ENCODE measurements at regions not wholly inside any gene's neighbourhood (a gene's known extent, or its start where the extent isn't known, plus 50 kb on each side); places are given as distances from the start of the nearest gene placed in this dataset.
"Not testable (repeated sequence)": the region's sequence is repeated elsewhere in the genome, so short reads cannot be mapped to it uniquely, and the experiment has no call there.

GRCh38 chr7:45268013-45268412 lies 110.4 kb downstream of the RAMP3 start:
- DNase-seq: no peak

GRCh38 chr7:45269192-45269591 lies 111.6 kb downstream of the RAMP3 start:
- DNase-seq: no peak

GRCh38 chr7:45278763-45279398 lies 121.3 kb downstream of the RAMP3 start:
- DNase-seq: no peak

GRCh38 chr7:45289611-45290010 lies 132.0 kb downstream of the RAMP3 start:
- not testable (repeated sequence) for DNase-seq

GRCh38 chr7:45290880-45291279 lies 133.3 kb downstream of the RAMP3 start:
- no peak for DNase-seq

GRCh38 chr7:45292481-45292880 lies 134.9 kb downstream of the RAMP3 start:
- DNase-seq: peak; percentile 89

GRCh38 chr7:45293295-45293942 lies 135.8 kb downstream of the RAMP3 start:
- DNase-seq: no peak

- DNase-seq: no peak
These were observed 137.0 kb downstream of the RAMP3 start for GRCh38 chr7:45294559-45294958.

GRCh38 chr7:45295222-45295621 lies 137.6 kb downstream of the RAMP3 start:
- DNase-seq: no peak

GRCh38 chr7:45296748-45297147 lies 139.2 kb downstream of the RAMP3 start:
- DNase-seq: no peak

GRCh38 chr7:45306752-45307305 lies 149.2 kb downstream of the RAMP3 start:
- no peak for DNase-seq

GRCh38 chr7:45311597-45311996 lies 154.0 kb downstream of the RAMP3 start:
- no peak for DNase-seq

- DNase-seq: not testable (repeated sequence)
These were observed 157.9 kb downstream of the RAMP3 start for GRCh38 chr7:45315512-45315911.

- DNase-seq: no peak
These were observed 167.2 kb downstream of the RAMP3 start for GRCh38 chr7:45324683-45325237.

- no peak for DNase-seq
These were observed 167.8 kb downstream of the RAMP3 start for GRCh38 chr7:45325378-45325777.

- no peak for DNase-seq
These were observed 170.9 kb downstream of the RAMP3 start for GRCh38 chr7:45328403-45328981.

GRCh38 chr7:45331563-45331962 lies 174.0 kb downstream of the RAMP3 start:
- DNase-seq: no peak

GRCh38 chr7:45335024-45335423 lies 177.4 kb downstream of the RAMP3 start:
- not testable (repeated sequence) for DNase-seq

- DNase-seq: no peak
These were observed 184.6 kb downstream of the RAMP3 start for GRCh38 chr7:45342236-45342635.

- DNase-seq: no peak
These were observed 186.2 kb downstream of the RAMP3 start for GRCh38 chr7:45343746-45344145.

GRCh38 chr7:45347804-45348203 lies 190.2 kb downstream of the RAMP3 start:
- no peak for DNase-seq

- no peak for DNase-seq
These were observed 191.5 kb downstream of the RAMP3 start for GRCh38 chr7:45349090-45349489.

GRCh38 chr7:45350896-45351295 lies 193.3 kb downstream of the RAMP3 start:
- DNase-seq: no peak

- no peak for DNase-seq
These were observed 200.7 kb downstream of the RAMP3 start for GRCh38 chr7:45358287-45358686.
